ENCODE measurements at regions not wholly inside any gene's neighbourhood (a gene's known extent, or its start where the extent isn't known, plus 50 kb on each side); places are given as distances from the start of the nearest gene placed in this dataset.
"Not testable (repeated sequence)": the region's sequence is repeated elsewhere in the genome, so short reads cannot be mapped to it uniquely, and the experiment has no call there.

DNA sequence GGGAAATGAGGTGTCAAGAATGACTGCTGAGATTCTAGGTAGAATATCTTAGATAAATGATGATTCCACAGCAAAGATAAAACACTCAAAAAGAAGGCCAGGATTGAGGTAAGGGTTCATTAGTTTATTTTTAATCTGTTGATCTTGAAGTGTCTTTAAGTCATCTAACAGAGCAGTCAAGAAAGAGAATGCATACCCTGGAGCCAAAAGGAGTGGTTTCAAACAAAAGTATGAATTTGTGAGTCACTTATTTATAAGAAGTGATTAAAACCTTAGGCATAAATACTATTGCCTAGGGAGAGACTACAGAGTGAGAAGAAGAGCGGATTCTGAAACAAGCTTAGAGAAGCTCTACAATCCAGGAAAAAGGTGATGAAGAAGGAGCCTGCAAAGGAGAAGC, 541.0 kb downstream of the DTWD2 start:
- DNase-seq (ENCODE audit: low spot score), result no peak
- intact Hi-C loops (cut with DNase I), result no loop called here
- no peak for ATAC-seq

DNA sequence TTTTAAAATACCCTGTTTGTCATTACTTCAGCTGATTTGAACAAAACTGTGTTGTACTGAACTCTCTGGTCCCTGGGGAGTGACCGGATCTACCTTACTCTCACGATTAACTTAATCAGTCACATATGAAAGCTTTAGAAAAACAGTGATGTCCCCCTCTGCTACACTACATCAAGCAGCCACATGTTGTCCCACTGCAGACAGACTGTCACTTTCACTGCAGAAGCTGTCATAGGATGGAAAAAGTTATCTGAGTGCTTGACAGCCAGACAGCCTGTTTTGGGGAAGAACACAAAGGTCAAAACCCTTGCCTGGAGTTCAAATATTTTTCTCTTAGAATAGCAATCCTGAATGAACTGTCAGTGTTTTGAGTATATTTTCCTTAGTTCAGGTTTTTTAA, 546.4 kb downstream of the DTWD2 start:
- ATAC-seq, result no peak
- DNase-seq (ENCODE audit: low spot score), result no peak
- intact Hi-C loops (cut with DNase I), result no loop called here

DNA sequence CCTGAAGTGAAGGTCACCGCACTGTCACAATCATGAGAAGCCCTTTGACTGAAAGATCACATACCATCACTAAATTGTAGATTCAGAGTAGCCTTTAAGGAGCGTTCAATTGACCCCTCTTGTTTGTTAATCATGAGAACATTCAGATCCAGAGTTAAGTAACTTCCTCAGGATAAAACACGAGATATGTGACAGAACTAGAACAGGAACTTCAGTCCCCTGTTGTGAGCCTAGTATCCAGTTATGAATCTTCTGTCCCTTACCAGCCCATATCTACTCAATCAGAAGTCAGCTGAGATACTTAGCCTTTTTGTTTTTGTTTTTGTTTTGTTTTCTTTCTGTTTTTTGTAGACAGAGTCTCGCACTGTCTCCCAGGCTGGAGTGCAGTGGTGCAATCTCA, 547.3 kb downstream of the DTWD2 start:
- intact Hi-C loops (cut with DNase I), result no loop called here
- ATAC-seq (peak; percentile 51), DNase-seq (ENCODE audit: low spot score) (no peak)

DNA sequence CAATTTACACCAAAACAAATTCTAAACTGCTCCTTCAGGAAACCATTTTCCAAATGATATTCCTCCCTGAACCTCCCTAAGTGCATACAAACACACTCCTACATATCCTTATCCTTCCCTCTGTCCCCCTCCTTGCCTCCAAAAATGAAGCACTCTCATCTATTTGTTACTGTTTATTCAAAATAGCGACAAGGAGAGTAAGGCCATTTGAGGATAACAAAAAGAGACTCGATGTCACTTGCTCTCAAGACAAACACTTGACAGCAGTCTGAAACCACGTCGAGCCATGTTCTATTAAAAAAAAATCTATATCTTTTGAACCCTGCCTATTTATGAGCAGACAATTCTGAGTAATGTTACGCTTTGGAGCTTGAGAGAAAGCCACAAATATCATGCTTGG, 547.9 kb downstream of the DTWD2 start:
- intact Hi-C loops (cut with DNase I), result no loop called here
- DNase-seq (ENCODE audit: low spot score) (no peak), ATAC-seq (peak; percentile 15)

DNA sequence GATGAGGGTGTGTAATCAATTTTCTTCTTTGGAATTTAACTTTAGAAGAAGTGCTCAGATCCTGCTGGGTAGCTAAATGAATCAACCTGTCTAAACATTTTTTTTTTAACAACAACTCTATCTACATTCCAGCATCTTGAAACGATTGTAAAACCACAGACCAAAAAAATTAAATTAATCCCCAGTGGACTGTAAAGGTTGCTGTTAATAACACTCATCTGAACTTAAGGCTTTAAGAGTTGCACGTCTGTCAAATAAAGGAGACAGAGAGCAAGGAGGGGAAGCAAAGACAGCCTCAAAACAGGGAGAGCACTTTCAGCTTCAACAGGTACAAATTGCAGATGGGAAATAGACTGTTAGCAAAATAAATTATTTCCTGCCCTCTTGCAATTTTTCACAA, 548.5 kb downstream of the DTWD2 start:
- ATAC-seq (peak; percentile 36), DNase-seq (ENCODE audit: low spot score) (no peak)
- intact Hi-C loops (cut with DNase I), result no loop called here

DNA sequence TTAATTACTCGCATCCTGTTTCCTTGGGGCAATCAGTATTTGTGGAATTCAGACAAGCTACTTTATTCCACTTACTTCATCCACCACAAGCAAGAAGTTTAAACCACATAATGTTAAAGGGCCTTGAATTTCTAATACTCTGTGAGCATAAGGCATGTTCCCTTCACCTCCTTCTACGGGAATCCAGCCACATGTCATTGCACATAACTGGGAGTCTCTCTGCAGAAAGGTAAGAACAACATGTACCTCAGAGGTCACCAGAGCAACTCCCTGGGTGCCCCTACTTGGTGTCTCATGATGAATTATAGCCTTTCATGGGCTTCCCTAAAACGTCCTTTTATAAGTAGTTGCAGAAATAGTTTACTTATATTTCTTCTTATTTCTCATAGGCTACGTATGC, 553.2 kb downstream of the DTWD2 start:
- intact Hi-C loops (cut with DNase I), result no loop called here
- ATAC-seq (no peak), DNase-seq (ENCODE audit: low spot score) (no peak)

DNA sequence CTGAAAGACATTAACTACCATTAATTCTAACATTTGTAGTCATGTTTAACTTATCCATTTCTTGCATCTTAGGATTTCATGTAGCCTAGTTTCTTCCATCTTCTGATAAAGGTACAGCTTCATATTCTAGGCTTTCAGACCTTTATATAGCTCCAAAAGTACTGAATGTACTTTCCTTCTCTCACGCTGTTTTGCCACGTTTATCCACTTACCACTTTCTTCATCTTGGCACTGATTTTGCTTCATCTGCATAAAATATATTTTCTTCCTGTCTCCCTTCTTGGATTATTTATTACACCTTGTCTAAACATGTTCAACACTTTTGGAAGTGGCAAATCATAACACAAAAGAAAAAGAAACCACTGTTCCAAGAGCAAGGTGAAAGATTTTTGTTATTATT, 553.8 kb downstream of the DTWD2 start:
- intact Hi-C loops (cut with DNase I), result no loop called here
- ATAC-seq (no peak), DNase-seq (ENCODE audit: low spot score) (no peak)

DNA sequence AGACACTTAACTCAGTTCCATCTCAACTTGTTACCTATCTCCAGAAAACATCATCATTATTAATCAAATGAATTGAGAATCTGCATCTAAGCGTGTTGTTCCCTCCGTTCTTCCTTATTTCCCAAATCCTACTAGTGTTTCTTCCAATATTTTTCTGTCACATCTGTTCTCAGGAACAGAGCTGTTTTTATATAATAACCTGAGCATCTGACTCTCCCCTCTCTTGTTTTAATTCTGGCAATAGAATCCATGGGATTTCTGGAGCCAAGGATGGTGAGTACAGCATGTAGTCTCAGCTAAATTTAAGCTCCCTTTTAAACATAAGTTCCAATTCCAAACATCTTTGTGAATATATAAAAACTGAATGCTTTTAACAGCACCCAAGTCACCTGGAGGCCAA, 558.3 kb downstream of the DTWD2 start:
- intact Hi-C loops (cut with DNase I), result no loop called here
- no peak for ATAC-seq

DNA sequence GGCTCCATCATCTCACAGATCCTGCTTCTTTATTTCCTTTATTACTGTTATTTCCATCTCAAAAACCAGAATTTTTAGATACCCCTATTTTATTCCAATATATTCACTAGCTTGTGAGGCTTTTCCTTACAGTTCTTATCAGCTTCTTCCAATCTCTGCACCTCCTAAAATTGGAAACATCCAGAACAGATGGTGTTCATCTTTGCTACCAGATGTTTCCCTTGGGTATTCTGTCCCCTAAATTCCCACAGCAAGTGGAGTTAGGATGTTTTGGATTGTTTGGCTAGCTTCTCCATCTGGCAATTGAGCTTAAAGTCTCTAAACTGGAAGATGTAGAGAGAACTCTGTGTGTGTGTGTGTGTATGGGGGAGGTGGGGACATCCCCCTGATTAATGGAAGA, 580.4 kb downstream of the DTWD2 start:
- ATAC-seq (no peak), DNase-seq (ENCODE audit: low spot score) (no peak)
- intact Hi-C loops (cut with DNase I), result no loop called here

More for the DNA sequence above, 558.3 kb downstream of the DTWD2 start:
- no peak for DNase-seq (ENCODE audit: low spot score)

DNA sequence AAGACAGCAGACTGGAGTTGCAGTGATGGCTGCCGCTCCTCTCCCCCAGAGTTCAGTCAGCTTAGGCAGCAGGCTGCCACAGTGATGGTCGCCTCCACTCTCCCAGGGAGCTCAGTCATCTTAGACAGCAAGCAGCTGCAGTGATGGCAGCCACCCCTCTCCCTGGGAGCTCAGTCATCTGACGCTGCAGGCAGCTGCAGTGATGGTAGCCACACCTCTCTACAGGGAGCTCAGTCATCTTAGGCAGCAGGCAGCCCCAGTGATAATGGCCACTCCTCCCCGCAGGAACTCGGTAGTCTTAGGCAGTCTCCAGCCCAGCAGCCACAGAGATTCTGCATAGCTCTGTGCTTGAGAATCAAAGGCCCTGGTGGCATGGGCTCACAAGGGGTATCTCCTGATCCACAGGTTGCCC, 582.7 kb downstream of the DTWD2 start:
- ATAC-seq (peak; percentile 55), DNase-seq (ENCODE audit: low spot score) (no peak)
- intact Hi-C loops (cut with DNase I), result no loop called here

DNA sequence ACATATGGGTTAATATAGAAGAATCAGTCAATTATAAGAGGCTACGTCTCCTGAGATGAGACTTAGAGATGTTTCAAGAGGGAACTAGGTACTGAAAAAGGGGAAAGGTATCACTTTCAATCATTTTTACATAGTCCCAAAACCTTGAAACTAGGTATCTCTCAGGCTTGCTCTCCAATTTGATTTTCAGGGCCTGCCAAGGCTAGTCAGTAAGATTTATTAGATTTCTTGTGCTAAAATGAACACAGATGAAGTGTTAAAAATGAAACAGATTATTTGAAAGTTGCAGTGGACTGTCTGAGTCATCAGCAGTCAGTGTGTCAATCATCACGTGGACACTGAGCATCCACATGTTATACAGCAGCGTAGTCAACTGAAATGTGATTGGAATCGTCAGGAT, 591.1 kb downstream of the DTWD2 start:
- intact Hi-C loops (cut with DNase I), result no loop called here
- no peak for DNase-seq (ENCODE audit: low spot score)
- ATAC-seq, result no peak

DNA sequence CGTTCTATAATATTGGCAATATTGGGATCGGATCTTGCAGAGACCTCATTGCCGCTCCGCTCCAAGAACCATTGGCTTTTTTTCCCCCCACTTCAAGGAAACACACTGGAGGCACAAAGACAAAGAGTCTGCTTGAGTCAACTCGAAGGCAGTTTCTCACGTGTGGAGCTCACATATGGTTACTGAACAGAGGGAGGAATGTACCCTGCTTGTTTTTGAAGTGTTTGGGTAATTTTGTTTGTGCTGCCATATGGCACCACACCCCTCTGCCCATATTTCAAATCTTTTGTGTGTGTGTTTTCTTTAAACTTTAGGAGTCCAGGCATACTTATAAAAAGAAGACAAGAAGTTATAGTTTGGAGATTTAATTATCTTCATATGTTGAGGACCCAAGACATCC, 595.9 kb downstream of the DTWD2 start:
- intact Hi-C loops (cut with DNase I), result no loop called here
- ATAC-seq (no peak), DNase-seq (ENCODE audit: low spot score) (no peak)

DNA sequence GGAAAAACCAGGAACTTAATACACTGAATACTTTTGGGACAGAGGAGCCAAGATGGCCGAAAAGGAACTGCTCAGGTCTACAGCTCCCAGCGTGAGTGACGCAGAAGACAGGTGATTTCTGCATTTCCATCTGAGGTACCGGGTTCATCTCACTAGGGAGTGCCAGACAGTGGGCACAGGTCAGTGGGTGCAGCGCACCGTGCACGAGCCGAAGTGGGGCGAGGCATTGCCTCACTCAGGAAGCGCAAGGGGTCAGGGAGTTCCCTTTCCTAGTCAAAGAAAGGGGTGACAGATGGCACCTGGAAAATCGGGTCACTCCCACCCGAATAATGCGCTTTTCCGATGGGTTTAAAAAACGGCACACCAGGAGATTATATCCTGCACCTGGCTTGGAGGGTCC, 605.4 kb downstream of the DTWD2 start:
- ATAC-seq; DNase-seq (ENCODE audit: low spot score); intact Hi-C loops (cut with DNase I): not testable (repeated sequence)

DNA sequence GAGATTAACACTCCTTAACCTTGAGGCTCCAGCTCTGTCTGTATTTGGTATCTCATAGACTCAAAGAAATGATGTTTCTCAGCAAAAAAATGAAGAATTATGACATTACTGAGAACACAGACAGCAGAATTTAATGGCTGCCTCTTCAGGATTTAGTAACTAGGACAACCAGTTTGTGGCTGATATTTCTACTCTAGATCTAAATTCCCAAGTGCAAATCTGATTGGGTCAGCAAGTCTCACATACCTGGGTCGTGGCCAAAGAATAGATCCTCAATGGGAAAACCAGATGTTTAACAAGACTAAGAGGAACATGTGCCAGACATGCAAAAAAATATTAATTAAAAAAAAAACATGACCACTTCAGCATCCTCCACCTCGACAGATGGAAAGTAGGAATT, 608.9 kb downstream of the DTWD2 start:
- ATAC-seq (no peak), DNase-seq (ENCODE audit: low spot score) (no peak)
- intact Hi-C loops (cut with DNase I), result no loop called here

DNA sequence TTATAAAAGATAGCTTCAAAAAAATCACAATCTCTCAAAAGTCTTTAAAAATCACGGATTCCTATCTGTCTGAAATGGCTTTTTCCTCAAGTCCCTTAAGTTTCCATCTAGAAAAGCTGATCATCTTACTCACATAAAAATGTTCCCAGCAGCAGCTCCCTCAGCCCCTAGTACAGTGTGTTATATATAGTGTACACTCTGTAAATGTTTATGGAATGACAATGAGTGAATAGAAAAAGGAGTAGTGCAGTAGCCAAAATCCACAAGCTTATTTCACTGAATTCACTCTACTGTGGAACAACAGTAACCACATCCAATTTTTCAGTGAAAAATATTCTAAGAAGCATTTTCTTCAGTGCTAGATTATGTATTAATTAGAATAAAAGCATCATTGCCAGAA, 609.4 kb downstream of the DTWD2 start:
- no peak for ATAC-seq
- intact Hi-C loops (cut with DNase I), result no loop called here
- no peak for DNase-seq (ENCODE audit: low spot score)

DNA sequence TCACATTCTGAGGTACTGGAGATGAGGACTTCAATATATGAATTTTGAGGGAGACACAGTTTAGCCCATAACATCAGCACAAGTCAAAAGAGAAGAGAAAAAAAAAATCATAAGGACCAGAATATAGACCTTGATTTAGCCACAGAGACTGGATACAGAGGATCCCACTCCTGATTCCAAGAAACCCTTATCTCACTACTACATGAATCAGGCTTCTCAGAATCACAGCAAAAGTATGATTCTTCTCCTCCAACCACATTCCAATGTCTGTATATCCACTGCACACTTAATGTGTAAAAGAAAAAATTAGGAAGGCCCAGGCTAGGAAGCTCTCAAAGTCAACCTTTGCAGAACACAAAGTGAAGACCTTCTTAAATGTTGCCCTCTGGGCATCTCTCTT, 610.9 kb downstream of the DTWD2 start:
- DNase-seq (ENCODE audit: low spot score), result no peak
- intact Hi-C loops (cut with DNase I), result no loop called here
- ATAC-seq, result no peak

DNA sequence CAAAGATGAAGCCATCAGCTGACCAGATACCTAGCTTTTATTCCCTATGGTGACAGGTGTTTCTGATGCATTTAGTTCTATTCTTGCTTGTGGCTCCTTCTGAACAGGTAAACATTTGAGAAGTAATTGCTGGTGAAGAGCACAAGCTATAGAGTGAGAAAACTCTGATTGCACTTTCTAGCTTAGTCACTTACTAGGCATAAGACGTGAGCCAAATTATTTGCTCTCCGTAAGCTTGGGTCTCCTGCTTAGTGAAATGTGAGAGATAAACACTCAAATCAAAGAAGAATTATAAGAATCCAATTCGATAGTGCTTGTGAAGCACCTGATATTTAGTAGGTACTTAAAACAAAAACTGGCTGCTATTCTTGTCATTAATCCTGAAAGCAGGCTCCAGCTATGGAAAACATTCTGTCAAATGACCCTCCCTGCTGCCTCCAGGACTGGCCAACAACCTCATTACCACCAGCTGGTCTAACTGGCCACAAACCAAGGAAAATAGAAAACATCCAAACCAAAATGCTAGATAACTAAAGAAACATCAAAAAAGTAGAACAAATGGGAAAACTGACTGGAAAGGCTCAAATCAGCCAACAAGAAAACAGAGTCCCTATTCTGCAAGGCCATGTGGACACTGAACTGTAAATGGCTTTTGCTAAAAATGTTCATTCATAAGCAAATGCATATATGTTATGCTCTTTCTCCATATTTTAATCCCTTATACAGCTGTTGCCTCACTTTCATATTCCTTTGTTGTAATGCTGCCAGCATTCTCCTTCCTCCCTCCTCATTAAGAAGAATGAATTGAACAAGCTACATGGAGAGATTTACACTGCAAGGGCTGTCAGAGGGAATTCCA, 616.1 kb downstream of the DTWD2 start:
- DNase-seq (ENCODE audit: low spot score) (no peak), ATAC-seq (peak; percentile 90)
- intact Hi-C loops (cut with DNase I), result no loop called here

DNA sequence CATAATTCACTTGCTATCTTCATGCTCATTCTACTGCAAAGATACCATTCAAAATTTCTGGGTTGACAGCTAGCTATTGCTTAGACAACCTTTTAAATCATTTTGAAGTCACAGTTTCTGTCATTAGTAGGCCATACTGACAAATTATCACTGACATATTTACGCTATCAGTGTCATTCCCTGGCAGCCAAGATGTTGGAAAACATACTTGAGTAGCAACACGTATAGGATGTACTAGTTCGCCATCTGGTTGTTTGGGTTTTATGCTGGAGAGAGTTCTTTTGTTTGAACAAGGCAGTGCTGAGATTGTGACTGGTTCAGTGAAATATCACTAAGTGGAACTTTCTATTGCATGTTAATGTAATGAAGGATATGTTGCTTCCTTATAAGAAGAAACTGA, 621.9 kb downstream of the DTWD2 start:
- intact Hi-C loops (cut with DNase I), result no loop called here
- no peak for ATAC-seq

DNA sequence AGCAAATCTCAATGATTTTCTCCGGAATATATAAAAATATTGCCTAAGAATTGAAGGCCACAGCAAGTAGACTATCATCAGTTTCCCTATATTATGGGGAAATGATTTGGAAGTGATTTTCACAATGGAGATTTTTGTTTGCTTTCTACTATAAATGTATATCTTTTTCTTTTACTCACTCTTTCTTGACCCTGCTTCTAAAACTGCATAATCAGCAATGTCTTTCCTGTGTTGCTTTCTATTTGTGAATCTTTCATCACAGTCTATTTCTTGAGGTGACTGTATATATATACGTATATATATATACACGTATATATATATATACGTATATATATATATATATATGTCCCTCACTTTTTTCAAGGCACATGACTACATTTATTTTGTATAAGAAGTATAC, 622.6 kb downstream of the DTWD2 start:
- intact Hi-C loops (cut with DNase I), result no loop called here
- ATAC-seq, result no peak
- DNase-seq (ENCODE audit: low spot score), result no peak

More for the DNA sequence above, 621.9 kb downstream of the DTWD2 start:
- no peak for DNase-seq (ENCODE audit: low spot score)

DNA sequence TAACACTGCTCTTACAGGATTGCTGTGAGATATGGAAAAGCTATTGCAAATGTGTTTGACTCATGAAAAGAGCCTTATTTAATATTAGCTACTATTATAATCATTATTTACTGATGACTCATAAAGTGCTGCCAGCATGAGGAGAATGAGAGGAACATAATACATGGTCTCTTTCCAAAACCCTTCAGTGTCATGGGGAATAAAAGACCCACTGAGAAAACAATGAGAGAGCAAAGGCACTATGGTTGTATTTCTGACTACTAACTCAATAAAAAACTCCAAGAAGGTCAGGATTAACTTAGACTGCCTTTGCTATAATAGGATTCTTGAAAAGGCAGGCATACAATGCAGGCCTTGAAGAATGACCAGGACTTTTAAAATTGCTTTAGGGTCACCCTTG, 633.5 kb downstream of the DTWD2 start:
- intact Hi-C loops (cut with DNase I), result no loop called here
- ATAC-seq, result no peak
- no peak for DNase-seq (ENCODE audit: low spot score)

DNA sequence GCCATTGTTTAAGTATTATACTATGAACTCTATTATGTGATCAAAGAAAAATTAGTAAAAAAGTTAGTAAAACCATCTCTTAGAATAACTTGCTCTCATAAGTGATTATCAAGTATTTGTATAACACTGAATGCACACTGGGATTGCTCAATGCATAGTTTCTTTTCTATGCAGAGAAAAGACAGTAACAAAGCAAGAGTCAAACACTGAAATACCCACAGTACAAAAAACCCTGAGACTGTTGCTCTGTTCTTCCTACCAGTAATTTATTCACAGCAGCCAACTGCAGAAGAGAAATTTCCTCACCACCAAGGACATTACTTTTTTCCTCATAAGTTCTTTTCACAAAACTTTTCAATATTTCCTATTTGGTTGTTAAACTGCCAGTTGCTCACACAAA, 634.4 kb downstream of the DTWD2 start:
- ATAC-seq (no peak), DNase-seq (ENCODE audit: low spot score) (no peak)
- intact Hi-C loops (cut with DNase I), result no loop called here

Data from sciatic nerve (tissue), 2 donors.